IMR-90 (cell line): ENCODE measurements at regions not wholly inside any gene's neighbourhood (a gene's known extent, or its start where the extent isn't known, plus 50 kb on each side); places are given as distances from the start of the nearest gene placed in this dataset.

Experiments used
- ATAC-seq: fragments of 200-7000 bp; cut with Tn5 transposase; 2 replicates; pipeline ENCODE4 v1.9.1; 2020; ENCODE audit warnings: low read depth, mild to moderate bottlenecking, moderate library complexity
- BruUV-seq: library from RNA; stranded (reverse); fragments of 400-500 nt; replicated peaks from 2 replicates; lab custom pipeline; 2021; lab: Mats Ljungman, UMichigan
- CTCF ChIA-PET: fragments of 300-600 bp; formaldehyde crosslinking; extraction: SDS; loops from one replicate; lab custom pipeline; 2021; ENCODE audit warnings: antibody characterized with exemption; lab: Yijun Ruan, JAX
- POLR2A ChIA-PET: fragments of 300-600 bp; sonication (Branson Sonifier 250); formaldehyde crosslinking; loops from one replicate; lab custom pipeline; 2022; ENCODE audit warnings: antibody characterized with exemption; ENCODE audit not compliant: unreplicated experiment; lab: Charles Lee
- DNase-seq: peaks from one replicate; pipeline ENCODE4 v3.0.0; 2013
- H2AFZ ChIP-seq: replicated peaks from 2 replicates; pipeline ENCODE3; 2013; ENCODE audit warnings: low read length, mild to moderate bottlenecking; ENCODE audit not compliant: poor library complexity
- H2AK5ac ChIP-seq: 2 replicates; pipeline ENCODE4 v1.6.1; 2013; ENCODE audit warnings: low read depth, low read length, inconsistent platforms
- H2AK9ac ChIP-seq: replicated peaks from 2 replicates; pipeline ENCODE3; 2013; ENCODE audit warnings: mild to moderate bottlenecking, low read depth, low read length, moderate library complexity; ENCODE audit not compliant: poor library complexity
- H2BK120ac ChIP-seq: 2 replicates; pipeline ENCODE4 v1.6.1; 2013; ENCODE audit warnings: low read depth, low read length, inconsistent platforms
- H2BK15ac ChIP-seq: 3 replicates; pipeline ENCODE4 v1.6.1; 2013; ENCODE audit warnings: low read depth, low read length, inconsistent platforms
- H2BK20ac ChIP-seq: 2 replicates; pipeline ENCODE4 v1.6.1; 2013; ENCODE audit warnings: low read depth, mild to moderate bottlenecking, inconsistent platforms, low read length, moderate library complexity
- H2BK5ac ChIP-seq: 2 replicates; pipeline ENCODE4 v1.6.1; 2013; ENCODE audit warnings: mild to moderate bottlenecking, low read depth, low read length, inconsistent platforms; ENCODE audit not compliant: poor library complexity, severe bottlenecking
- H3K14ac ChIP-seq: replicated peaks from 2 replicates; pipeline ENCODE4 v1.6.1; 2013; ENCODE audit warnings: low read depth, low read length, inconsistent platforms
- H3K18ac ChIP-seq: 2 replicates; pipeline ENCODE4 v1.6.1; 2013; ENCODE audit warnings: low read depth, low read length, control low read depth
- H3K23ac ChIP-seq: 2 replicates; pipeline ENCODE4 v1.6.1; 2013; ENCODE audit warnings: low read depth, low read length, inconsistent platforms
- H3K27ac ChIP-seq: 2 replicates; pipeline ENCODE4 v1.5.1; 2013; ENCODE audit warnings: mild to moderate bottlenecking, control low read depth, low read length; ENCODE audit not compliant: insufficient read depth
- H3K27me3 ChIP-seq: 2 replicates; pipeline ENCODE4 v1.6.1; 2013; ENCODE audit warnings: low read length; ENCODE audit not compliant: control insufficient read depth, insufficient read depth
- H3K36me3 ChIP-seq: 2 replicates; pipeline ENCODE4 v1.6.1; 2013; ENCODE audit warnings: low read length, mixed read lengths; ENCODE audit not compliant: control insufficient read depth, insufficient read depth
- H3K4ac ChIP-seq: 2 replicates; pipeline ENCODE4 v1.6.1; 2013; ENCODE audit warnings: low read depth, low read length, inconsistent platforms
- H3K4me1 ChIP-seq: 2 replicates; pipeline ENCODE4 v1.6.1; 2013; ENCODE audit warnings: low read length, mixed read lengths; ENCODE audit not compliant: control insufficient read depth, insufficient read depth
- H3K4me2 ChIP-seq: 2 replicates; pipeline ENCODE4 v1.6.1; 2013; ENCODE audit warnings: low read depth, mild to moderate bottlenecking, control low read depth, low read length, moderate library complexity
- H3K4me3 ChIP-seq: 2 replicates; pipeline ENCODE4 v1.5.1; 2013; ENCODE audit warnings: low read depth, mild to moderate bottlenecking, control low read depth, low read length, moderate library complexity; ENCODE audit not compliant: insufficient read depth
- H3K56ac ChIP-seq: 2 replicates; pipeline ENCODE4 v1.6.1; 2013; ENCODE audit warnings: low read length, inconsistent platforms; ENCODE audit not compliant: insufficient read depth; ENCODE audit errors: extremely low read depth
- H3K79me1 ChIP-seq, 2 experiments: 2 replicates each; pipeline ENCODE4 v1.6.1; 2013; ENCODE audit warnings: low read length in 2 of 2, inconsistent platforms in 1 of 2, low read depth in 1 of 2
- H3K9ac ChIP-seq: 2 replicates; pipeline ENCODE4 v1.6.1; 2013; ENCODE audit warnings: low read depth, low read length, control low read depth
- H3K9me1 ChIP-seq: 2 replicates; pipeline ENCODE4 v1.6.1; 2013; ENCODE audit warnings: low read length, inconsistent platforms; ENCODE audit not compliant: insufficient read depth
- H3K9me3 ChIP-seq: 2 replicates; pipeline ENCODE4 v1.6.1; 2013; ENCODE audit warnings: low read length; ENCODE audit not compliant: control insufficient read depth, insufficient read depth
- H4K20me1 ChIP-seq: 2 replicates; pipeline ENCODE4 v1.6.1; 2013; ENCODE audit warnings: low read length, inconsistent platforms; ENCODE audit not compliant: insufficient read depth
- H4K5ac ChIP-seq: 2 replicates; pipeline ENCODE4 v1.6.1; 2013; ENCODE audit warnings: mild to moderate bottlenecking, low read depth, low read length, control low read depth
- H4K8ac ChIP-seq, 2 experiments: 2 replicates each; pipeline ENCODE4 v1.6.1; 2013; ENCODE audit warnings: low read depth in 2 of 2, low read length in 2 of 2, control low read depth in 1 of 2, inconsistent platforms in 1 of 2
- H4K91ac ChIP-seq: 2 replicates; pipeline ENCODE4 v1.6.1; 2013; ENCODE audit warnings: low read depth, low read length, inconsistent platforms; ENCODE audit not compliant: insufficient read depth
- BHLHE40 ChIP-seq: fragments of 150-350 bp; IDR thresholded peaks from 2 replicates; pipeline ENCODE4 v1.6.1; 2016; ENCODE audit warnings: mild to moderate bottlenecking, low read depth, low read length
- CEBPB ChIP-seq: IDR thresholded peaks from 2 replicates; pipeline ENCODE4 v1.6.1; 2012; ENCODE audit warnings: low read depth, low read length, improper control_type of control experiment
- CHD1 ChIP-seq: IDR thresholded peaks from 2 replicates; pipeline ENCODE4 v1.6.1; 2012; ENCODE audit warnings: low read depth, low read length, improper control_type of control experiment
- FOS ChIP-seq: fragments of 150-350 bp; IDR thresholded peaks from 2 replicates; pipeline ENCODE4 v1.6.1; 2016; ENCODE audit warnings: low read depth, low read length
- MAZ ChIP-seq: IDR thresholded peaks from 2 replicates; pipeline ENCODE4 v1.6.1; 2012; ENCODE audit warnings: low read depth, mild to moderate bottlenecking, low read length, improper control_type of control experiment, moderate library complexity, borderline replicate concordance
- POLR2A ChIP-seq: IDR thresholded peaks from 2 replicates; pipeline ENCODE4 v1.6.1; 2012; ENCODE audit warnings: mild to moderate bottlenecking, low read depth, low read length
- RAD21 ChIP-seq: IDR thresholded peaks from 2 replicates; pipeline ENCODE4 v1.6.1; 2012; ENCODE audit warnings: low read length, improper control_type of control experiment
- RCOR1 ChIP-seq: IDR thresholded peaks from 2 replicates; pipeline ENCODE4 v1.6.1; 2012; ENCODE audit warnings: mild to moderate bottlenecking, low read length, improper control_type of control experiment; ENCODE audit not compliant: insufficient replicate concordance
- SMC3 ChIP-seq: fragments of 150-350 bp; IDR thresholded peaks from 2 replicates; pipeline ENCODE4 v1.6.1; 2016; ENCODE audit warnings: low read depth, mild to moderate bottlenecking, antibody characterized with exemption, low read length, moderate library complexity
- WGBS, 2 experiments: methylation state at CpG; one replicate each; pipeline versions ENCODE4 v1.1.5 to v1.1.7; 2013; ENCODE audit warnings: missing lambda C conversion rate in 2 of 2; ENCODE audit not compliant: insufficient read length in 1 of 2; ENCODE audit errors: extremely low coverage in 2 of 2; 5-methylcytosine and 5-hydroxymethylcytosine counted together
- dilution Hi-C: fragments of 300-500 bp; cut with HindIII; formaldehyde crosslinking; loops from one replicate; pipeline ENCODE4 v1.14.3; 2018; ENCODE audit warnings: low sequenced_read_pairs; ENCODE audit not compliant: unreplicated experiment
- in situ Hi-C: fragments of 300-500 bp; cut with MboI; formaldehyde crosslinking; loops from 3 replicates; pipeline ENCODE4 v1.14.3; 2019; ENCODE audit warnings: low sequenced_read_pairs, inconsistent platforms, mixed read lengths
- intact Hi-C: fragments of 100-400 bp; cut with micrococcal nuclease; formaldehyde crosslinking; loops from 2 replicates; pipeline ENCODE4 v1.10.0; 2022
- TF ChIP-seq, protein P1 (sequence below): fragments of 150-350 bp; IDR thresholded peaks from 2 replicates; pipeline ENCODE4 v1.6.1; 2016; ENCODE audit warnings: low read depth, mild to moderate bottlenecking, low read length, moderate library complexity, borderline replicate concordance
- TF ChIP-seq, protein P2 (sequence below): fragments of 150-350 bp; IDR thresholded peaks from 2 replicates; pipeline ENCODE4 v1.6.1; 2017; ENCODE audit warnings: mild to moderate bottlenecking, antibody characterized with exemption, low read length, low read depth
- TF ChIP-seq, protein P3 (sequence below): conservative IDR thresholded peaks from 2 replicates; pipeline ENCODE4 v1.5.1; 2012; ENCODE audit warnings: mild to moderate bottlenecking, low read depth, low read length, improper control_type of control experiment

DNA sequence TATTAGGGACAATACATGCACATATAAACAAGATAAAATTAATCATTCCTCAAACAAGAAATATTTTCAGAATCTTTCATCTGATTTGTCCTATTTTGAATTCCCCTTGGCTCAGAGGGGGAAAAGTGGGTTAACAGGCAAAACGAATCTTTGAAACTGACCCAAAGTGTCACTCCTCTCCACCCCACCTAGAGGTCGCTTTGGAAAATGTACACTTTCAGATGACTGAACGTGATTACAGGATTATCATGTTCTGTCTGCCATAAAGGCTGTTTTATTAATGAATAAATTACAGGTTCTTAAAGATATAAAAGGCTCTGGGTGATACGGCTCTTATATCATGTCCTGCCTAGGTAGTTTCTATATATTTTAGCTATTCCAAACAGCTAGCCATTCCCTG, 1735.0 kb downstream of the LRRC4C start:
- no TSS peak for BruUV-seq
- TF ChIP-seq MAZ = no peak
- TF ChIP-seq BHLHE40 = no peak
- TF ChIP-seq, protein P1, sequence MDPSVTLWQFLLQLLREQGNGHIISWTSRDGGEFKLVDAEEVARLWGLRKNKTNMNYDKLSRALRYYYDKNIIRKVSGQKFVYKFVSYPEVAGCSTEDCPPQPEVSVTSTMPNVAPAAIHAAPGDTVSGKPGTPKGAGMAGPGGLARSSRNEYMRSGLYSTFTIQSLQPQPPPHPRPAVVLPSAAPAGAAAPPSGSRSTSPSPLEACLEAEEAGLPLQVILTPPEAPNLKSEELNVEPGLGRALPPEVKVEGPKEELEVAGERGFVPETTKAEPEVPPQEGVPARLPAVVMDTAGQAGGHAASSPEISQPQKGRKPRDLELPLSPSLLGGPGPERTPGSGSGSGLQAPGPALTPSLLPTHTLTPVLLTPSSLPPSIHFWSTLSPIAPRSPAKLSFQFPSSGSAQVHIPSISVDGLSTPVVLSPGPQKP = no peak
- TF ChIP-seq, protein P2, sequence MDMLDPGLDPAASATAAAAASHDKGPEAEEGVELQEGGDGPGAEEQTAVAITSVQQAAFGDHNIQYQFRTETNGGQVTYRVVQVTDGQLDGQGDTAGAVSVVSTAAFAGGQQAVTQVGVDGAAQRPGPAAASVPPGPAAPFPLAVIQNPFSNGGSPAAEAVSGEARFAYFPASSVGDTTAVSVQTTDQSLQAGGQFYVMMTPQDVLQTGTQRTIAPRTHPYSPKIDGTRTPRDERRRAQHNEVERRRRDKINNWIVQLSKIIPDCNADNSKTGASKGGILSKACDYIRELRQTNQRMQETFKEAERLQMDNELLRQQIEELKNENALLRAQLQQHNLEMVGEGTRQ = no peak
- no peak for TF ChIP-seq FOS
- TF ChIP-seq SMC3 = no peak
- TF ChIP-seq, protein P3, sequence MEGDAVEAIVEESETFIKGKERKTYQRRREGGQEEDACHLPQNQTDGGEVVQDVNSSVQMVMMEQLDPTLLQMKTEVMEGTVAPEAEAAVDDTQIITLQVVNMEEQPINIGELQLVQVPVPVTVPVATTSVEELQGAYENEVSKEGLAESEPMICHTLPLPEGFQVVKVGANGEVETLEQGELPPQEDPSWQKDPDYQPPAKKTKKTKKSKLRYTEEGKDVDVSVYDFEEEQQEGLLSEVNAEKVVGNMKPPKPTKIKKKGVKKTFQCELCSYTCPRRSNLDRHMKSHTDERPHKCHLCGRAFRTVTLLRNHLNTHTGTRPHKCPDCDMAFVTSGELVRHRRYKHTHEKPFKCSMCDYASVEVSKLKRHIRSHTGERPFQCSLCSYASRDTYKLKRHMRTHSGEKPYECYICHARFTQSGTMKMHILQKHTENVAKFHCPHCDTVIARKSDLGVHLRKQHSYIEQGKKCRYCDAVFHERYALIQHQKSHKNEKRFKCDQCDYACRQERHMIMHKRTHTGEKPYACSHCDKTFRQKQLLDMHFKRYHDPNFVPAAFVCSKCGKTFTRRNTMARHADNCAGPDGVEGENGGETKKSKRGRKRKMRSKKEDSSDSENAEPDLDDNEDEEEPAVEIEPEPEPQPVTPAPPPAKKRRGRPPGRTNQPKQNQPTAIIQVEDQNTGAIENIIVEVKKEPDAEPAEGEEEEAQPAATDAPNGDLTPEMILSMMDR = no peak
- TF ChIP-seq CEBPB = no peak
- no peak for TF ChIP-seq CHD1
- TF ChIP-seq POLR2A = no peak
- TF ChIP-seq RAD21 = no peak
- no peak for TF ChIP-seq RCOR1
- ChIA-PET CTCF (no interaction called here), POLR2A (no interaction called here)
- no peak overlapping the region for H4K8ac ChIP-seq
- H3K56ac ChIP-seq = no peak overlapping the region
- intact Hi-C loops = no loop called here
- no peak overlapping the region for H2AFZ ChIP-seq
- no peak overlapping the region for H3K4me3 ChIP-seq
- no CpG with 5 or more reads among the region's 4 CpGs for WGBS, 2 experiments
- no peak overlapping the region for H3K14ac ChIP-seq
- H3K23ac ChIP-seq = no peak overlapping the region
- no peak overlapping the region for H2BK20ac ChIP-seq
- no peaks in the 10 kb centered on the region for H4K20me1 ChIP-seq
- dilution Hi-C loops = no loop called here
- H3K9me3 ChIP-seq = peaks cover 2% of the 10 kb centered on the region; the same call in 1 of the 2 replicates
- H3K36me3 ChIP-seq = no peaks in the 10 kb centered on the region
- no peak overlapping the region for H3K9ac ChIP-seq
- H2BK120ac ChIP-seq = no peak overlapping the region
- H3K27me3 ChIP-seq = no peaks in the 10 kb centered on the region
- no peak overlapping the region for H4K5ac ChIP-seq
- H3K18ac ChIP-seq = no peak overlapping the region
- no peak for ATAC-seq
- no peak overlapping the region for H4K91ac ChIP-seq
- H3K9me1 ChIP-seq = no peaks in the 10 kb centered on the region
- H2BK15ac ChIP-seq = no peak overlapping the region
- no peak overlapping the region for H3K4me2 ChIP-seq
- H2BK5ac ChIP-seq = no peak overlapping the region
- in situ Hi-C loops = no loop called here
- H3K27ac ChIP-seq = no peak overlapping the region
- no peak overlapping the region for H2AK5ac ChIP-seq
- DNase-seq = no peak
- no peak overlapping the region for H2AK9ac ChIP-seq
- no peaks in the 10 kb centered on the region for H3K4me1 ChIP-seq
- H3K79me1 ChIP-seq = no peaks in the 10 kb centered on the region
- H3K4ac ChIP-seq = no peak overlapping the region
